ENCODE measurements at regions not wholly inside any gene's neighbourhood (a gene's known extent, or its start where the extent isn't known, plus 50 kb on each side); places are given as distances from the start of the nearest gene placed in this dataset.

- no peak for TF ChIP-seq EZH2 (IDR thresholded peaks at IDR 0.05)
- no peak for TF ChIP-seq POLR2AphosphoS5 (IDR thresholded peaks at IDR 0.05; ENCODE audit: borderline replicate concordance, low read depth, low read length)
- TF ChIP-seq FOXP2 (optimal IDR thresholded peaks at IDR 0.05; ENCODE audit: control extremely low read depth, extremely low read length, insufficient read depth): no peak
Observed at GRCh38 chr3:69491975-69492374, 106.1 kb upstream of the FRMD4B start.

Data from SK-N-MC (cell line).